ENCODE measurements at regions not wholly inside any gene's neighbourhood (a gene's known extent, or its start where the extent isn't known, plus 50 kb on each side); places are given as distances from the start of the nearest gene placed in this dataset.

DNA sequence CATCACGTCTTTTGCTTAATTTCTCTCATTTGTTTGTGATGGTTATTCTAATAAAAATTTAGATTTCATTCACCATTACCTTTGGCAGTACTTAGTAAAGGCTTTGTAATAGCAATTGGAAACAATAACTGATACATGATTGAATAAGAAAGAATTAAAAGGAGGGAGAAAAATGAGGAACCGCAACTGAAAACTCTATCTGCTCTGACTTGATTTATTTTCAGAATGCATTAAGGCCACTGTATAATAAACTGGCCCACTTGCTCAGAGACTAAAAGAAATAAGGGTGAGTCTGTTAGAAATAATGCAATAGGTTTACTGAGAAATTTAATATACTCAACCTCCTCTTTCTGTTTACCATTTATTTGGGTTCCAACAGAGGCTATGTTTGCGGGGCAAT, 351.5 kb downstream of the TMA16 start:
- Histone ChIP-seq H3K4me1 (no peaks in the 10 kb centered on the region), H3K27ac (no peak overlapping the region), H3K27me3 (no peaks in the 10 kb centered on the region), H3K36me3 (no peaks in the 10 kb centered on the region), H3K9me3 (no peaks in the 10 kb centered on the region), H3K4me3 (no peak overlapping the region), H3K9ac (ENCODE audit: low read depth in 2 of 2, low read length in 2 of 2) (no peak overlapping the region)
- DNase-seq, result no peak
- TF ChIP-seq, protein P1, sequence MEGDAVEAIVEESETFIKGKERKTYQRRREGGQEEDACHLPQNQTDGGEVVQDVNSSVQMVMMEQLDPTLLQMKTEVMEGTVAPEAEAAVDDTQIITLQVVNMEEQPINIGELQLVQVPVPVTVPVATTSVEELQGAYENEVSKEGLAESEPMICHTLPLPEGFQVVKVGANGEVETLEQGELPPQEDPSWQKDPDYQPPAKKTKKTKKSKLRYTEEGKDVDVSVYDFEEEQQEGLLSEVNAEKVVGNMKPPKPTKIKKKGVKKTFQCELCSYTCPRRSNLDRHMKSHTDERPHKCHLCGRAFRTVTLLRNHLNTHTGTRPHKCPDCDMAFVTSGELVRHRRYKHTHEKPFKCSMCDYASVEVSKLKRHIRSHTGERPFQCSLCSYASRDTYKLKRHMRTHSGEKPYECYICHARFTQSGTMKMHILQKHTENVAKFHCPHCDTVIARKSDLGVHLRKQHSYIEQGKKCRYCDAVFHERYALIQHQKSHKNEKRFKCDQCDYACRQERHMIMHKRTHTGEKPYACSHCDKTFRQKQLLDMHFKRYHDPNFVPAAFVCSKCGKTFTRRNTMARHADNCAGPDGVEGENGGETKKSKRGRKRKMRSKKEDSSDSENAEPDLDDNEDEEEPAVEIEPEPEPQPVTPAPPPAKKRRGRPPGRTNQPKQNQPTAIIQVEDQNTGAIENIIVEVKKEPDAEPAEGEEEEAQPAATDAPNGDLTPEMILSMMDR (IDR thresholded peaks at IDR 0.05), result no peak
- intact Hi-C loops (cut with DNase I), result no loop called here

DNA sequence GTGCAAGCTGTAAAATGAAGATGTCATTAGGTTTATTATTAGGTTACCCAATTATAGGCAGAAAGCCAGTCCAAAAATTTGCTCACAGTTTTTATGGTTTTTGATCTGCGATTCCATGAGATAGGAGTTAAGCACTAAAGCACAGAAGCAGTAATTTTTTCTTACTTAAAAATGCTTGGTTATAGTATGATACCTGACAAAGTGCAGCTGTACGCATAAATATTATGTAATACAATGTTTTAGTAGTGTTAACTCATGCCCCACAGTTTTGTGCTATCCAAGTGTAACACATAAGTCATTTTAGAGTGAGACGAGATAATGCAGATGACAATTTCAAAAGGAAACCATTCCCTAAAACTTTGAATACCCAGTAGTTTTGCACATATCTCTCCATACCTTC, 357.8 kb downstream of the TMA16 start:
- no peak overlapping the region for H3K4me3 ChIP-seq
- H3K9me3 ChIP-seq, result no peaks in the 10 kb centered on the region
- H3K27me3 ChIP-seq, result no peaks in the 10 kb centered on the region
- intact Hi-C loops (cut with DNase I), result no loop called here
- no peaks in the 10 kb centered on the region for H3K4me1 ChIP-seq
- H3K9ac ChIP-seq (ENCODE audit: low read depth in 2 of 2, low read length in 2 of 2), result no peak overlapping the region
- DNase-seq, result no peak
- H3K27ac ChIP-seq, result no peak overlapping the region
- H3K36me3 ChIP-seq, result no peaks in the 10 kb centered on the region
- TF ChIP-seq, protein P1 (IDR thresholded peaks at IDR 0.05), result no peak

DNA sequence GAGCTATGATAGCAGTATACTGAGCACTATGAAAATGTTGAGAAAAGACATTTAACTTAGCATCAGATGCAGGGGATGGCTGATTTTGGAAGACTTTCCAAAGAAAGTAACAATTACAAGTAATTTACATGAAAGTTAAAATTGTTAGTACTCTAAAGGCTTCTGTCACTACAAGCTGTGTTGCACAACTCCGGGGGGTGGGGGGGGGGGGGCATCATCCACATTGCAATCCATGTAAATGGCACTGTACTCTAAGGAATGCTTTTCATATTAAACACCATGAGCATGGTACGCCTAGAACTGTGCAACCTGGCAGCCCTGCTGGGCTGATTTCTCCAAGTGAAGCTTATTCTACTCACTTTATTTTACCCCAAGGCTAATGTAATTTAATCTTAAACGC, 363.4 kb downstream of the TMA16 start:
- no peak for DNase-seq
- H3K27ac ChIP-seq, result no peak overlapping the region
- no peak overlapping the region for H3K4me3 ChIP-seq
- intact Hi-C loops (cut with DNase I), result no loop called here
- H3K9me3 ChIP-seq, result no peaks in the 10 kb centered on the region
- H3K4me1 ChIP-seq, result no peaks in the 10 kb centered on the region
- TF ChIP-seq, protein P1 (IDR thresholded peaks at IDR 0.05), result no peak
- no peaks in the 10 kb centered on the region for H3K27me3 ChIP-seq
- no peaks in the 10 kb centered on the region for H3K36me3 ChIP-seq
- no peak overlapping the region for H3K9ac ChIP-seq (ENCODE audit: low read depth in 2 of 2, low read length in 2 of 2)

DNA sequence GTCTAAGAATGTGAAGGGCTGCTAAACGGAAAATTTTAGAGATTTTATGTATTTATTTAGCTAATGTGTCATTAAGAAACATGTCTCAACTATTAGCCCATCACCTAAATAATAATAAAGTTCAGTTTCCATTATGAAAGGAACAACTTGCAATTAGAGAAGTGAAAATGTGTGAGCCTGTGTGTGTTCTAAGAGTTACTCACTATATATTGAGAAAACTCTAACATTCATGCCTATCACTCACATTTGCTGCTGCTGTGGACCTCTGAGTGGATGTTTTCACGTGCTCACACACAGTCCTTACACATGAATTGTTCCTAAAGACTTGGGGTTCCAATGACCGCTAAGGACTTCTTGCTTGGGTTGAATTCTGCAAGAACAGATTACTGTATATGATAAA, 364.0 kb downstream of the TMA16 start:
- no peak overlapping the region for H3K27ac ChIP-seq
- no peak overlapping the region for H3K4me3 ChIP-seq
- H3K27me3 ChIP-seq, result no peaks in the 10 kb centered on the region
- TF ChIP-seq, protein P1 (IDR thresholded peaks at IDR 0.05), result no peak
- intact Hi-C loops (cut with DNase I), result no loop called here
- DNase-seq, result no peak
- no peak overlapping the region for H3K9ac ChIP-seq (ENCODE audit: low read depth in 2 of 2, low read length in 2 of 2)
- no peaks in the 10 kb centered on the region for H3K9me3 ChIP-seq
- no peaks in the 10 kb centered on the region for H3K4me1 ChIP-seq
- no peaks in the 10 kb centered on the region for H3K36me3 ChIP-seq

DNA sequence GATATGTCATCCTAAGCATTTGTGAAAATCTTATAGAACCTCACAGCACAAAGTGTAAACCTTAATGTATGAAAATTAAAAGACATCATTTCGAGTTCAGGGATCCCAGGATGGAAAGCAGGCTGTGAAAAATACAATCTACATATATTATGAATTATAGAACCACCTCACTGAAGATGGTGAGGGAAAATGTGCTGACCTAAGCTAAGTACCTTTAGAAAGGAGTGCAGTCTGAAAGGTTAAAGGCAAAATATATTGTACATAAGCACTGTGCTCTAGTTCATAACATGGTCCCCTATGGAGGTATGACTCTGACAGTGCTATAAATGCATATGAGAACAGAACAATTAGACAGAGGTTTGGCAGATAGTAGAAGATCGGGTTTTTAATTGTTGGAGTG, 368.6 kb downstream of the TMA16 start:
- Histone ChIP-seq H3K27ac (no peak overlapping the region), H3K9ac (ENCODE audit: low read depth in 2 of 2, low read length in 2 of 2) (no peak overlapping the region), H3K9me3 (no peaks in the 10 kb centered on the region), H3K4me1 (no peaks in the 10 kb centered on the region), H3K27me3 (no peaks in the 10 kb centered on the region), H3K36me3 (no peaks in the 10 kb centered on the region), H3K4me3 (no peak overlapping the region)
- TF ChIP-seq, protein P1 (IDR thresholded peaks at IDR 0.05), result no peak
- DNase-seq, result no peak
- intact Hi-C loops (cut with DNase I), result no loop called here

DNA sequence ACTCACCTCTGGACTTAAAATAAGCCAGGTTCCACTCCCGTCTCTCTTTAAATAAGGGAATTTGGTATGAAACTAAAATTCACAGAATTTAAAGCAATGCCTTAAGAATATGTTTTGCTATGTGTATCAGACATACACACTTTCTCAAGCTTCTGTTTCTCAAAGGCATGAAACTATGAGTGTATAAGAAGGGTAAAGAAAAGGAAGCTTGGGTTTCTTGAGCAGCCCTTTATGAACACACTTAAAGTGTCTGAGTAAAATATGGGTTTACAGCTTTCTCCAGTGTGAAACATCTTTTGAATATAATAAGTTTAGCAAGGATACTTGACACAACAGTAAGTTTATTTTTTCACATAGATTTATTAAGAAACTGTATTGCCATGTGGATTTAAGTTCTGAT, 370.5 kb downstream of the TMA16 start:
- DNase-seq, result no peak
- no peaks in the 10 kb centered on the region for H3K36me3 ChIP-seq
- TF ChIP-seq, protein P1 (IDR thresholded peaks at IDR 0.05), result no peak
- H3K9me3 ChIP-seq, result no peaks in the 10 kb centered on the region
- no peak overlapping the region for H3K9ac ChIP-seq (ENCODE audit: low read depth in 2 of 2, low read length in 2 of 2)
- intact Hi-C loops (cut with DNase I), result no loop called here
- no peaks in the 10 kb centered on the region for H3K4me1 ChIP-seq
- no peak overlapping the region for H3K4me3 ChIP-seq
- H3K27me3 ChIP-seq, result no peaks in the 10 kb centered on the region
- H3K27ac ChIP-seq, result no peak overlapping the region
